Retina (tissue), 1 donor: ENCODE measurements at regions not wholly inside any gene's neighbourhood (a gene's known extent, or its start where the extent isn't known, plus 50 kb on each side); places are given as distances from the start of the nearest gene placed in this dataset.

Experiments used
- DNase-seq: peaks from one replicate; pipeline ENCODE4 v3.0.0-alpha.2; 2016

GRCh38 chr5:167888393-167888792 lies 403.1 kb upstream of the WWC1 start:
- no peak for DNase-seq

GRCh38 chr5:167889276-167889675 lies 402.2 kb upstream of the WWC1 start:
- DNase-seq, result no peak

GRCh38 chr5:167892352-167893115 lies 398.9 kb upstream of the WWC1 start:
- DNase-seq, result no peak

- no peak for DNase-seq
These were observed 398.2 kb upstream of the WWC1 start for GRCh38 chr5:167893271-167893670.

- DNase-seq, result no peak
These were observed 396.6 kb upstream of the WWC1 start for GRCh38 chr5:167894631-167895472.

GRCh38 chr5:167895899-167896659 lies 395.4 kb upstream of the WWC1 start:
- DNase-seq, result no peak

GRCh38 chr5:167896814-167897213 lies 394.6 kb upstream of the WWC1 start:
- DNase-seq, result no peak

GRCh38 chr5:167897371-167897770 lies 394.1 kb upstream of the WWC1 start:
- DNase-seq, result no peak

- no peak for DNase-seq
These were observed 392.9 kb upstream of the WWC1 start for GRCh38 chr5:167898361-167899042.

GRCh38 chr5:167899490-167900070 lies 391.9 kb upstream of the WWC1 start:
- DNase-seq, result peak; percentile 65

GRCh38 chr5:167900340-167900935 lies 391.0 kb upstream of the WWC1 start:
- peak; percentile 52 for DNase-seq

GRCh38 chr5:167902298-167902697 lies 389.1 kb upstream of the WWC1 start:
- DNase-seq, result no peak

- no peak for DNase-seq
These were observed 388.2 kb upstream of the WWC1 start for GRCh38 chr5:167903243-167903642.

- no peak for DNase-seq
These were observed 387.8 kb upstream of the WWC1 start for GRCh38 chr5:167903659-167904058.

GRCh38 chr5:167905919-167906853 lies 385.3 kb upstream of the WWC1 start:
- DNase-seq, result no peak

- no peak for DNase-seq
These were observed 382.8 kb upstream of the WWC1 start for GRCh38 chr5:167908606-167909005.

GRCh38 chr5:167912941-167913665 lies 378.3 kb upstream of the WWC1 start:
- peak; percentile 42 for DNase-seq

- DNase-seq, result no peak
These were observed 376.2 kb upstream of the WWC1 start for GRCh38 chr5:167915237-167915636.

GRCh38 chr5:167916261-167916691 lies 375.2 kb upstream of the WWC1 start:
- DNase-seq, result no peak

GRCh38 chr5:167916706-167917105 lies 374.7 kb upstream of the WWC1 start:
- no peak for DNase-seq
